OCI-LY3 (cell line): ENCODE measurements at regions not wholly inside any gene's neighbourhood (a gene's known extent, or its start where the extent isn't known, plus 50 kb on each side); places are given as distances from the start of the nearest gene placed in this dataset.

Experiments
- CTCF ChIP-seq: fragments of 200-600, 300-600 bp; sonication (generic); IDR thresholded peaks from 2 replicates; pipeline ENCODE4 v1.5.1; 2014; ENCODE audit warnings: antibody characterized with exemption, low read length, low read depth
- EZH2phosphoT487 ChIP-seq: fragments of 200-600 bp; shearing (Covaris generic); IDR thresholded peaks from 2 replicates; pipeline ENCODE4 v1.6.1; 2018; ENCODE audit warnings: antibody characterized with exemption, mixed run types, low read depth

GRCh38 chr5:17123010-17123409, 94.4 kb upstream of the BASP1 start:
- TF ChIP-seq CTCF (no peak), EZH2phosphoT487 (no peak)
